Fibroblast of skin of right quadriceps (primary cell): ENCODE measurements at regions not wholly inside any gene's neighbourhood (a gene's known extent, or its start where the extent isn't known, plus 50 kb on each side); places are given as distances from the start of the nearest gene placed in this dataset.

Source experiments
- DNase-seq: peaks from one replicate; pipeline ENCODE4 v3.0.0-alpha.2; 2013

DNA sequence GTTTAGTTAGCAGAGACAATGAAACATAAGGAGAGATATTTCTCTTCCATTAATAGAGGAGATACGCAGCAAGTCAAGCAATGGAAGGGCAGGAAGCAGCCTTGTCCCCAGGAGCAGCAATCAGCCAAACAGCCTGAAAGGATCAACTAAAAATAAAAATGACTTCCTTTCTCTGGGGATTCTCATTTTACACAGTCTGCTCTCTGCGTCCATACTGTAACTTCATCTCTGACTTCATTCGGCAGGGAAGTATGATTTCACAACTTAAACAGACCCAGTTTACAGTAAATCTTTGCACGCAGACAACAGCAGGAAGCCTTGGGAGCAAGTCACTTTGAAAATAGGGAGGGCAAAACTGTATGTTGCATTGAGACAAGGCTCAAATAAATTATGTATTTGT is 826.7 kb downstream of the DIAPH3 start:
- DNase-seq, result peak; percentile 47

DNA sequence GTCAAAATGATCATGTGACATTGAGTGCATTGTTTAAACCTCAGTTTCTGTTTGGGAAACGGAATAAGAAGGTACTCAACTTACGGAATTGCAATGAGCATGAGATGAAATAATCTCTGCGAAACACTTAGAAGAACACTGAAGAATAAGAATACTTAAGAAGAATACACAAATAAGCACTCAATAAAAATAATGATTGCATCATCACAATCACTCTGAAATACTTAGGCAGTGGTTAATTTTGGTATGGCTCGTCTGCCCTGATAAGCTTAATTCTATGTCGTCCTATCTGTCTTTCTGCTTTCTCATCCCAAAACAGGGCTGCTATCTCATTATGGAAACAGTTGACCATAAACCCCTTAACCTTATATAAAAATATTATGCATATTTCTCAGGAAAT is 823.6 kb downstream of the DIAPH3 start:
- DNase-seq, result no peak

DNA sequence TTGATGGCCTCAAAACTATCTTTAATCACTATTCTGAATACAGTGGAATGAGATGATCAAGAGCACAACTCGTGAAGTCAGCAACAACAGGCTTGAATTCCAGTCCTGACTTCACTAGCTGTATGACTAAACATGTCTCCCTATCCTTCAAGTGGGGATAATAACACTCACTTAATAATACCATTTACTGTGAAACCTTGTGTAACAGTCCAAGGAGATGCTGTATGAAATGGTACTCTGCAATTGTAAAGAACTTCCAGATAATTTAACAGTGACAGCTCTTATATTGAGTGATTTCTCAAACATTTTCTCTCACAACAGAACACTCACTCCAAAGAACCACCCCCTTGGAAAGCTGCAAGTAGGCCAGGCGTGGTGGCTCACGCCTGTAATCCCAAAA is 823.1 kb downstream of the DIAPH3 start:
- DNase-seq, result no peak

DNA sequence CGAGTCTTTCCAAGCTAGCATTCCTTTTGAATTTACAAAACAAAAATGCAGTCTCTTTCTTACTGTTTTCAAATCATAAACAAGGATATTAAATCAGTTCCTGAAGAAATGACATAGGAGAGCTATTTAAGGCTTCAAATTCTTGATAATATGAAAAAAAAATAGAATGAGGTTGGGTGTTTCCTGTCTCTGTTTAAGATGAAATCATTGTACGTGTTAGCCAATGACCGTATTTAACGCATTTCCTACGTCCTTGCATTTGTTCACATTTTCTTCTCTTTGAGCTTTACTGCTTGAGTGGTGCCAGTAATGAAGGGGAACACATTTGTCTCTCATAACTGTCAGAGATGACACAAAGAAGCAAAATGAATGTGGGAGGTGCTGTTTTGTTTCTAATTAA is 821.3 kb downstream of the DIAPH3 start:
- no peak for DNase-seq

DNA sequence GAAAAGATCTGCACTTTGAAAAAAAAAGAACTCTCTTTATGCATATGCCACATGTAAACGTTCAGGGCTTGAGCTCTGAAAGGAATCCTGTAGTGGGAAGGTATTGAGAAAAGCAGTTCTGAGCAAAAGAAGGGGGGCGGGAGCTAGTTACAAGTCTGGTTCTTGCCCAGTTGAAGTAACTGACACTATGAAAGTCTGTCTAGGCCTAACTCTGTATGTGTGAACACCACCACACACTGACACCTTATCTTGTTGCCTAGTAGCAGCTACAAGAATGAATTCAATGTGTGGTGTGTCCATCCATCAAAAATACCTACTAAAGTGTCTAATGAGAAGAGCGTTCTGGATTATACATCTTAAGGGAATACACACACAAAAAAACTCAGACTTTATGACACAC is 820.6 kb downstream of the DIAPH3 start:
- no peak for DNase-seq

DNA sequence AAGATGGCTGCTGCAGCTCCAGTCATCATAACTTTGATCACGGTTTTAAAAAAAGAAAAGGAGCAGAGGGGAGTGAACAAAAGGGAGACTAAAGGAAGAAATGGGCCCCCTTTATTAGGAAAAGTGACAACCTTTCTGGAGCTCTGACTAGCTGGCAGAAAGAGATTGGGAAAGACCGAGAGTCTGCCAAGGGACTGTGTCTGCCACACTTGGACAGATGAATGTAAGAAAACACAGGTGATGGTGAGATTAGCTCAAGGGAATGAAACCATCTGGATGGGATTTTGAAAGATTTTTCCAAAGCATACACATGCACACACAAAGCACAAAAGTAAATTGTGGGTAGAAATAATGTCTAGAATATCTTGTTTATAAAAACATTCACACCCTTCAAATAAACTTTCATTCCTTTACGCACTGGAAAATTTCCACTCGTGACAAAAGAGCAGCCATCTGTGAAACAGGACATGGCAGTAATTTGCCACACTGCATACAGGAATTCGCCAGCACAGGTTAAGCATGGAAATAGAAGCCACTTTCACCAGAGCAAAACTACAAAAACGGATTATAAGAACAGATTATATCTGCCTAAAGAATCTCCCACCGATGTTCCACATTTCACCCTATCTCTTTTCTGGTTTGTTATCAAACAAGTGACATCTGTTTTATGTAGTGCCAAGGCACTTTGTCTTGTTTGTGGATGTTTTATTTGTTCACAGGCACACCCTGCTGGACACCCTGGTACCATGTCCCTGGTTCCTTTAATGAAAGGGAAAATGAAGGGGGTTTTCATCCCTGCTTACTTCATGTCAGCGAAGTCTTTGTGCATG is 819.5 kb downstream of the DIAPH3 start:
- DNase-seq, result no peak

DNA sequence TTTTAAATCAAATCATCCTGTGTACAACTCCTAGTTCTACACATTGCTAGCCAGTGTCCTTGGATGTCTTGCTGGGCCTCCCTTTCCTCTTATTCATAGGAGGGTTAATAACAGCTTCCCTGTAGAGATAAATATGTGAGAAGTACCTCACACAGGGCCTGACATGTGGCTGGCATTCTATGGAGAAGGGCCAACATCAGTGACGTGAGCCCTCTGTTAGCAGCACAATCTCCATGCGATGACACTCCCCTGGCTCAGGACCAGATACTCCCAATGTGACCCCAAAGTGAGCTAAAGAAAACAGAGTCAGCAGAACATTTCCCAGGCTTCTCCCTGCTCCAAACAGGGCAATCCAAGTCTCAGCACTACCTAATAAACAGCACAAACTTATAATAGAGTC is 818.4 kb downstream of the DIAPH3 start:
- peak; percentile 43 for DNase-seq

DNA sequence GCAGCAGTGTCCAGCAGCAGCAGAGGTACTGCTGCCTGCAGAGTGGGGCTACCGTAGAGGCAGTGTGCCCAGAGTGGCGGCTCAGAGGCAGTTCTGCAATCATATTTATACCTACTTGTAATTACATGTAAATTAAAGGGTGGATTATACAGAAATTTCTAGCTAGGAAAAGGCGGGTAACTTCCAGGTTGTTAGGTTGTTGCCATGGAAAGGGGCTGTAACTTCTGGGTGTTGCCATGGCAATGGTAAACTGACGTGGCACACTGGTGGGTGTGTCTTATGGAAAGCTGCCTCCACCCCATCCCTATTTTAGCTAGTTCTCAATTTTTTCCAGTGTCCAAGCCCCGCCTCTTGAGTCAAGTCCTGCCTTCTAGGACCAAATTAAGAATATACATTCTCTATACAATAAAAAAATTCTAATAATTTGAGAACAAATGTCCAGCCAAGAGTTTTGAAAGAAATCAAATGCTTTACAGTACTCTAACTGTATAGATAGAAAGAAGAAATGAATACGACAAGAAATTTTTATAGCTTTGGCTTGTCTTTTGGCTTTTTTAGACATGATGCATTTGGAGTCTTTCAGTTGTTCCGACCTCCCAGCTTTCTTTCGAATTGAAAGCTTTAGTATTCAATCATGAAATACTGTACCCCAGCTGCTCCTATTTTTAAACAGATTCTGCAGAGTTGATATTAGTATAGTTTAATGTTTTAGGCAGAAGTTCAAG is 816.6 kb downstream of the DIAPH3 start:
- no peak for DNase-seq

DNA sequence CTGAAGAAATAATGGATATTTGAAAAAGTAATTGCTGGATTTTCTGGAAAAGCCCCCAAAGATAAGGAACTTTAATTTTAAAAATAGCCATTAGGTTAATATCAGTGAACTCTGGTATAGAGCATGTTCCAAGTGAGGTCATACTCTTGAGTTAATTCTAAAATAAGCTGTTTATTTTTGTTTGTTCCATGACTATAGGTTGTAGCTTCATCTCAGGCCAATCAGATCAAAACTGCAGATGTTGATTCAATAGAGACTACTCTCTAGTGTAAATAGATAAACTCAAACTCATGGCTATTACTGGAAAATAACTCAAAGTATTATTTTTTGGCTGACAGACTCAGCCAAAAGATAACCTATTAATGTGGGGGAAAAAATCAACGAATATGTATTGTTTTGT is 815.1 kb downstream of the DIAPH3 start:
- DNase-seq, result no peak

DNA sequence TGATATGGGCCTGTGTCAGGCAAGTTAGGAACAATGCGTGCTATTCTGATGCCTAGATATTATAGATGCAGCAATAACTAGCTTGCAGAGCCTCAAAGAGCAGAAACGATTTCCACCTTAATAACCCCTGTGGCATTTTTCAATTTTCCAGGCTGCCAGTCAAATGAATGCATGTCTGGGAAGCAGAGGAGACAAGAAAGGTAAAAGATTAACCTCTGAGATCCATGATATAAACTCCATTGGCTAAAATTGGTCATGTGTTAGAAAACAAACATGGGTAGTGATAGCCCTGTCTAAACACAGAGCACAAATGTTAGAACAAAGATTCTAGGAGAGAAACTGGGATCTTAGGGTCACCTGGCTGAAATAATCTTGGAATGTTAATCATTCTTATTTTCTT is 811.1 kb downstream of the DIAPH3 start:
- no peak for DNase-seq

DNA sequence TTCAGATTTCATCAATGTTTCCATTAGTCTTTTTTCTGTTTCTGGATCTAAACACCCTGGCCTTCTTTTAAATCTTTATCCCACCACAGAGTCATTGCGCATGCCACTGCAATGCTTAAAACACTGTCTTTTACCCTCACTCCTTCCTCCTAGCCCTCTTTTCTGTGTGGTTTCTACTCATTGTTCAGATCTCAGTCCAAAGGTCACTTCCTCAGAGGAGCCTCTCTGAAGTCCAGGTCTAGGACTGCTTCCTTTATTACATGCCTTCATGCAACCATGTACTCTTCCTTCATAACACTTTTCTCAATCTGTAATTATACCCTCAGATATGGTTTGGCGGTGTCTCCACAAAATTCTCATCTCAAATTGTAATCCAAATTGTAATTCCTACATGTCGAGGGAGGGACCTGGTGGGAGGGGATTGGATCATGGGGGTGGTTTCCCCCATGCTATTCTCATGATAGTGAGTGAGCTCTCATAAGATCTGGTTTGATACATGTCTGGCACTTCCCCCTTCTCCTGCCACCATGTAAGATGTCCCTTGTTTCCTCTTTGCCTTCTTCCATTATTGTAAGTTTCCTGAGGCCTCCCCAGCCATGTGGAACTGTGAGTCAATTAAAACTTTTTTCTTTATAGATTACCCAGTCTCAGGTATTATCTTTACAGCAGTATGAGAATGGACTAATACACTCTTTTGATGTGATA is 808.9 kb downstream of the DIAPH3 start:
- DNase-seq, result no peak

DNA sequence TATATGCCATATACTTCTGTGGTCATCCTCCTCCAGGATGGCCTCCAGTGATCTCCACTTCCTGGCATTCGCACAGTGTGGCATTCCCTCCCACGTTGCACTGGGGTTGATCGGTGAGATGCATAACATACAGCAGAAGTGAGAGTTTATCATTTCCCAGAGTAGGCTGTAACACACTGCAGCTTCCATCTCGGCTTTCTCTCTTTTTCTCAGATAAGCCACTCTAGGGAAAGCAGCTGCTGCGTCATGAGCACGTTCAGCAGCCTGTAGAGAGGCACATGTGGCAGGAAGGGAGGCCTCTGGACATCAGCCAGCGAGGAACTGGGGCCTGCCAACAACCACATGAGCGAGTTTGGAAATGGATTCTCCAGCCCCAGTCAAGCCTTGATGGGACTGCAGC is 807.1 kb downstream of the DIAPH3 start:
- peak; percentile 62 for DNase-seq

DNA sequence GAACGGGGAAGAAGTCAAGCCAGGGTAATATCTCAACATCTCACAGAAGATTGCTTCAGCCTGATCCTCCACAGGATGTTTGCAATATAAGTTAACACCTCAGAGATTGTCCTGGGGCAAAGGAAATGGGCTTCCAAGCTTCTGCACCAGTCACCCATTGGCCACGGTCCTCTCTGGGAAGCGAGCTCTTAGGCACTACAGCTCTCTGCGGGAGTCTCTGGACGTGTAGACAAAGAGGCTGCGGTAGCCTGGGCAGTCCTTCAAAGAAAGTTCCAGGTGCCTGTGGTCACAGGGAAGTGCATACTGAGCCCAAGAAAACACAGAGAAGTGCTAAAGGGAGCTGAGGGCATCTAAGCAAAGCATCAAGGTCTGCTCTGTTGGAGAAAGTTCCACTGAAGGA is 805.7 kb downstream of the DIAPH3 start:
- no peak for DNase-seq

DNA sequence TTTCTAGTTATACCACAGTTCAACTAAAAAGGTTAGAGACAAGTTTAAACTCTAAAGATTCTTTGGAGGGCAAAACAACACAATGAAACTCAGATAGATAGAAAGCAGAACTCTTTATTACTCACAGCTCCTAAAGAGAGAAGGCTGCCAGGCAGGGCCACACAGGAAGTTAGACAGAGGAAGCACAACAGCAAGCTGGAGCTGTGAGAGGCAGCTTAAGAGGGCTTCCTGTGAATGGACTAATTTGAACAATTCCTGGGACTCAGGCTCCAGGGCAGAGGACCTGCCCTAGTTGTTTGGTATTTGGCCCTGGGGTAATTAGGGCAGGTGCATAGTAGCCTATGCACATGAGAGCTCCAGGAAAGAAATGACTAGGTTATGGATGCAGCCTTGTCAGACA is 803.6 kb downstream of the DIAPH3 start:
- DNase-seq, result no peak

DNA sequence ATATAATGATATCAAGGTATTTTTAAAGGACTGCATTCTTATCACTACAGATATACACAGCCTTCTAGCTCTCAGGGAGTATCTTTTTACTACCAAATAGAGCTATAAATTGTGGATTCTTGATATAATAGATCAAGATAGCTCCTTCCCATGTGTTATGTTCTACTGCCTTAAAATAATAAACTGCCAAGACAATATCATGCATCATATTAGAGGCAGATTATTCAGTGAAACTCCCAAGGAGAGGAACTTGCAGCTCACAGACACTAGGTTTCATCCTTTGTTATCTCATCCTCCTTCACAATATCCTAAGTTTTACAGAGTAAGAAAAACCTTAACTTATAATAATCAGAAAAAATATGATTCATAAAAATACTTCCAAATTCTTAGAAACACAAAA is 802.8 kb downstream of the DIAPH3 start:
- DNase-seq, result no peak

DNA sequence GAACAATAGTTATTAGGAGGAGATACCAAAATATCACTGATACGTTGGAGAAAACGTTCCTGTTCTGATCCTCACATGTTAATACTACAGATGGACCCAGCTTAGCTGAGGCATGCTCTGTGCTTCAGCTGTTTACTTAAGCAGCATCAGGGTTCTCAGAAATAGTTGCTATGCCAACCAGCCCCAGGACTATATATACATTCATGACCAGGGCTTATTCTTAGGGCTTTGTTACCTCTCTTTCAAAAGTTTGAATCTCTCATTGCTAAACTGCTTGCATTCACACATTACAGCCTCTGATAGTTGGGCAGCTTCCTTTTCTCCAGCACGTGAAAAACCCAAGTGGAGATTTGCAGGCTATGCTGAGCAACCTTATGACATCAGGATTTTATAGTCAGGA is 800.4 kb downstream of the DIAPH3 start:
- DNase-seq, result no peak

DNA sequence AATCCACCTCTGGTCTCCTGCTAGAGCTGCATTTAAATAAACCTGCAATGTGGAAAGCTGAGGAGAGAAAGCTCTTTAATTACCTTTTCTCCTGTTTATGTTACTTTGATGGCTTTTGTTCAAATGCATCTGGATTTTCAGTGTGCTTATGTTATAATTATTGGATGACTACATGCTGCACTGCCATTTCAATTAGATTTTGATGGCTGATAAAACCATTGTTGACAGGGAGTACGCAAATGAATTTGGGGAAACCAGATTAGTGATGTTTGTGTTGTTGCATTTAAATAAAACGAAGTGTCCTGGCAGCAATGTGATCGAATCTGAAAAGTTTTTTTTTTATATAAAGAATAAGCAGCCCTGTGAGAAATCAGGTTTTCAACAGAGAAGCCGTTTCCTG is 799.8 kb downstream of the DIAPH3 start:
- DNase-seq, result no peak

DNA sequence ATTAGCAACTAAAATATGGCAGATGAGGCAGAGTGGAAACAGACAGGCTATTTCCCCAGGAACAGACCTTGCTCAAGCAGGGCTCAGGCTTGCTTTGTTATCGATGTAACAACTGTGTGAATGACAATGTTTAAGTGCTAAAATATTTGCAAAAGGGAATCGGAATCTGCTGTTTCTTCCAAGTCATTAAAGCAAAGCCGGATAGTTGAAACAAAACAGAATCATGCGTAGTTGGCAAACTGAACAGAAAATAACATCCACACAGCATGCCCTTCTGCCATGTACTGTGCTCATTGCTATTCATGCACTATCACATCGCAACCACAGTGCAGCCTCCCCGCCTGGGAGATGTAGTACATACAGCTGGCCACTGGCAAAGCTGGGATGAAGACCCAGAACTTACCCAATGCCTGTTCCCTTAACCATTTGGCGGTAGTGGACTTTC is 799.1 kb downstream of the DIAPH3 start:
- DNase-seq, result no peak

DNA sequence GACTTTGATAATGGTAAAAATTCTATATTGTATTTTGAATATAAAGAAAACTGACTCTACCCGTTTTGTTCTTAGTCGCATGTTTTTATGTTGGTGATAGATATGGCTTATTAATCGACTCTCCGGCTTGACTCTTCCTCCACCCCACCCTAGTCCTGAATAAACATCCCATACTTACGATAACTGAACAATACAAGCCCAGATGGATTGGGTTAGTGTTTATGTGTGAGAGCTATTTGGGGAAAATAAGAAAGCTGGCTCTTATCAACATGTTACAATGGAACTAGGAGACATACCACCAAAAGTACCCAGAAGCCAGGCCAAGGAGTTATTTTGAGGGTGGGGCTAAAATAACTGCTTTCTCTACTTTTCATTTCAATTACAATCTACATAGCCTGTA is 796.3 kb downstream of the DIAPH3 start:
- no peak for DNase-seq

DNA sequence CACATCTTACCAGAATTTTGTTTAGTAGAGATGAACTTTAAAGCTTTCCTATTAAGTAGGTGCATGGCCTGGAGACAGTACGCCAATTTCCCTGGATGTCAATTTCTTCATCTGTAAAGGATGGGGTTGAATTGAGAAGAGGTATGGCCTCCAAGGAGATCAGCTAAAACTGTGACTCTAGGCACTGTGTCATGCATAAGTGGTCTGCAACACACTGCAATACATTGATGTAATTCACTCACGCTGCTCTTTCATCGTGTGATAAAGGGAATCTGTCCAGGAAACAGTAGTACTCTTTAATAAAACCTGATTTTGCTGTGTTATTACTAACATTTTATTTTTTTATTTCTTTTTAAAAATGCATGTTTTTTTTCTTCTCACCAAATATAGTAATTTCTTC is 795.8 kb downstream of the DIAPH3 start:
- DNase-seq, result no peak

DNA sequence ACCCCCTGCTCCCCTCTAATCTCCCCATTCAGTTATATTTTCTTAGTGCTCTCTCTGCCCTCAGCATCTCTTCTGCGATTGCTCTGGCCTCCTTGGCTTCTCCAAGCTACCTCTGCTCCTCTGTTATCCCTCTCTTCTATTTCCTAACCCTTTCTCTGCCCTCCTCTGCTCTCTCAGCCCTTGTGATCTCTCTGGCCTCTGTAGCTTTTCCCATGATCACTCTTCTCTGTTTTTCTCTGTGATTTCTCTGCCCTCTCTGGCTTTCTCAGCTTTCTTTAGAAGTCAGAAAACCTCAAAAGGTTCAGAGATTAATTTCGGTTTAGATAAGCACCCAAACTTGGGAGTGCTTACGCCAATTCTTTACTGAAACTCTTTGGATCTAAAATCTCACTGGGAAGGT is 795.0 kb downstream of the DIAPH3 start:
- DNase-seq, result no peak

DNA sequence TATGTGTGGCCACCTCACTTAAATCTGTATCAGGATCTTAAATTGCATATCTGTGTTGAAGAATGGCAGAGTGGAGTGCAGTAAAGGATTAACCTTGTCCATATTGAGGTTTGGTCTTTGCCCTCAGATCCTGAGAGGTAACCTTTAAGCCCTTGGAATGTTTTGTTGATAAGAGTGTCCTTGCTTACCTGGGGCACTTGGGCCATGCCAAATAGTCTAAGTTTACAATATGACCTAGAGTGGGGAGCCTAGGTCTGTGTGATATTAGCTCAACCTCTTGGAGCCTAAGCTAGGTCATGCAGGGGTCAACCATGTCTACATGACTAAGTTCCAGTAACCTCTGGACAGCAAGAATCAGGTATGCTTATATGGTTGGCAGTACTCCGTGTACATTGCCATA is 792.5 kb downstream of the DIAPH3 start:
- no peak for DNase-seq

DNA sequence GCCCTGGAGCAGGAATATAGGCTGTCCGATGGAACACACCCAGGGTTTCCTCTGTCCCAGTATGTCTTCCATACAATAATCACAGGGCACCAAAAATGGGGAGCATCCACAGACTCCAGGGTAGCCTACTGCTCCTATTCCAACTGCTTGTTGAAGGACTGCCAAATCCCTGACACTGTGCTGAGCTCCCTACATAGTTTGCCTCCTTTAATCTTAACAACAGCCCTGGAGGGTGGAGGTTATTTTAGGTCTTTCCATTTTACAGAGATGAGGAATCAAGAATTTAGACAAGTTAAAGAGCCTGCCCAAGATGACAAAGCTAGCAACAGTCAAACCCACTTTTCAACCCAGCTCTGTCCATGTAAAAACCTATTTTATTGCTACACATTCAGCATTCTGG is 790.4 kb downstream of the DIAPH3 start:
- no peak for DNase-seq

DNA sequence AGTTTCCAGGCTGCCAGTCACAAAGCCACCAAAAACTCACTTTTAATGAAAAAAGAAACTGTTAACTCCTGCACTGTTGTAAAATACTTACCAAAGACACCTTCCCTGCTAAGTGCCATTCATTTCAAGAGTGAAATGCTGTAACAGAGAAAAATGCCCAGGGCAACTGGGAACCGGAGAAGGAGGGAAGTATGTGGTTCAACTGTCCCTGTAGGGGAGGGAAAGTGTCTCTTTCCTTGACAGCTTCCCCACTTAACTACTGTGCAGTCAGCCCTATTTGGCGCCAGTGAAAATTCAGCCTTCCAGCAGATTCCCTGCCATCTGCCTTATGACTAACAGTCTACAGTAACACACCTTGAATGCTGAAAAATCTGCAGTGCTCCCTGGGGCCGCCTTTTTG is 789.0 kb downstream of the DIAPH3 start:
- DNase-seq, result no peak
